ENCODE measurements at regions not wholly inside any gene's neighbourhood (a gene's known extent, or its start where the extent isn't known, plus 50 kb on each side); places are given as distances from the start of the nearest gene placed in this dataset.

GRCh38 chr7:46123-46829 is 146.1 kb upstream of the FAM20C start:
- TF ChIP-seq TAF1 (IDR thresholded peaks at IDR 0.05; ENCODE audit: low read depth) (no peak), TCF12 (IDR thresholded peaks at IDR 0.05; ENCODE audit: low read depth) (no peak), NFIC (IDR thresholded peaks at IDR 0.05) (no peak), REST (IDR thresholded peaks at IDR 0.05; ENCODE audit: low read depth) (no peak), FOXM1 (IDR thresholded peaks at IDR 0.05; ENCODE audit: borderline replicate concordance, low read depth) (no peak), YY1 (IDR thresholded peaks at IDR 0.05; ENCODE audit: low read depth) (no peak), EP300 (IDR thresholded peaks at IDR 0.05; ENCODE audit: borderline replicate concordance) (no peak), CREB1 (IDR thresholded peaks at IDR 0.05; ENCODE audit: low read depth) (no peak), CEBPB (IDR thresholded peaks at IDR 0.05) (no peak)
- TF ChIP-seq, protein P1, sequence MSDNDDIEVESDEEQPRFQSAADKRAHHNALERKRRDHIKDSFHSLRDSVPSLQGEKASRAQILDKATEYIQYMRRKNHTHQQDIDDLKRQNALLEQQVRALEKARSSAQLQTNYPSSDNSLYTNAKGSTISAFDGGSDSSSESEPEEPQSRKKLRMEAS (IDR thresholded peaks at IDR 0.05): no peak
- TF ChIP-seq, protein P2, sequence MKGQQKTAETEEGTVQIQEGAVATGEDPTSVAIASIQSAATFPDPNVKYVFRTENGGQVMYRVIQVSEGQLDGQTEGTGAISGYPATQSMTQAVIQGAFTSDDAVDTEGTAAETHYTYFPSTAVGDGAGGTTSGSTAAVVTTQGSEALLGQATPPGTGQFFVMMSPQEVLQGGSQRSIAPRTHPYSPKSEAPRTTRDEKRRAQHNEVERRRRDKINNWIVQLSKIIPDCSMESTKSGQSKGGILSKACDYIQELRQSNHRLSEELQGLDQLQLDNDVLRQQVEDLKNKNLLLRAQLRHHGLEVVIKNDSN (IDR thresholded peaks at IDR 0.05): no peak
